Smooth muscle cell (in vitro differentiated cells): ENCODE measurements at regions not wholly inside any gene's neighbourhood (a gene's known extent, or its start where the extent isn't known, plus 50 kb on each side); places are given as distances from the start of the nearest gene placed in this dataset.

Source experiments
- DNase-seq: peaks from one replicate; lab custom pipeline; 2025; ENCODE audit not compliant: unreplicated experiment; lab: John Stamatoyannopoulos, UW
- H2AFZ ChIP-seq: fragments of 200-600 bp; sonication (generic); 2 replicates; pipeline ENCODE4 v1.6.0; 2016; ENCODE audit warnings: antibody characterized with exemption, low read depth, mild to moderate bottlenecking
- H3F3A ChIP-seq: fragments of 200-600 bp; sonication (generic); 2 replicates; pipeline ENCODE4 v1.6.0; 2017; ENCODE audit warnings: antibody characterized with exemption, low read depth
- H3K27ac ChIP-seq: fragments of 200-600 bp; sonication (generic); 2 replicates; pipeline ENCODE4 v1.5.1; 2016; ENCODE audit warnings: low read depth, mild to moderate bottlenecking
- H3K27me3 ChIP-seq: fragments of 200-600 bp; sonication (generic); 2 replicates; pipeline ENCODE4 v1.6.1; 2016; ENCODE audit warnings: low read depth, mild to moderate bottlenecking
- H3K36me3 ChIP-seq: fragments of 200-600 bp; sonication (generic); 2 replicates; pipeline ENCODE4 v1.5.1; 2016; ENCODE audit warnings: low read depth
- H3K4me1 ChIP-seq: fragments of 200-600 bp; sonication (generic); 2 replicates; pipeline ENCODE4 v1.5.1; 2016; ENCODE audit warnings: low read depth
- H3K4me2 ChIP-seq: fragments of 200-600 bp; sonication (generic); 2 replicates; pipeline ENCODE4 v1.6.0; 2016; ENCODE audit warnings: mild to moderate bottlenecking
- H3K4me3 ChIP-seq: fragments of 200-600 bp; sonication (generic); 2 replicates; pipeline ENCODE4 v1.5.1; 2016; ENCODE audit warnings: mild to moderate bottlenecking
- H3K79me2 ChIP-seq: fragments of 200-600 bp; sonication (generic); 2 replicates; pipeline ENCODE4 v1.6.0; 2016; ENCODE audit warnings: low read depth, mild to moderate bottlenecking
- H3K9ac ChIP-seq: fragments of 200-600 bp; sonication (generic); 2 replicates; pipeline ENCODE4 v1.6.0; 2016; ENCODE audit warnings: low read depth
- H3K9me3 ChIP-seq: fragments of 200-600 bp; sonication (generic); replicated peaks from 2 replicates; pipeline ENCODE4 v1.5.1; 2016; ENCODE audit warnings: low read depth
- H4K20me1 ChIP-seq: fragments of 200-600 bp; sonication (generic); 2 replicates; pipeline ENCODE4 v1.6.0; 2016; ENCODE audit warnings: low read depth
- CTCF ChIP-seq: fragments of 200-600 bp; sonication (generic); IDR thresholded peaks from 2 replicates; pipeline ENCODE4 v1.5.1; 2017; ENCODE audit warnings: borderline replicate concordance, mild to moderate bottlenecking, antibody characterized with exemption; ENCODE audit not compliant: insufficient read depth, poor library complexity, severe bottlenecking
- WGBS: methylation state at CpG from one replicate; pipeline ENCODE4 v1.1.7; 2016; ENCODE audit warnings: low lambda C conversion rate; 5-methylcytosine and 5-hydroxymethylcytosine counted together

GRCh38 chr18:45512363-45512953, 102.8 kb upstream of the SLC14A2 start:
- Histone ChIP-seq H3K4me2 (no peak overlapping the region), H3K9me3 (no peaks in the 10 kb centered on the region), H3F3A (peaks cover under 1% of the 10 kb centered on the region), H3K36me3 (no peaks in the 10 kb centered on the region), H3K4me3 (no peak overlapping the region), H3K27me3 (no peaks in the 10 kb centered on the region), H3K27ac (no peak overlapping the region), H2AFZ (no peak overlapping the region), H3K79me2 (no peaks in the 10 kb centered on the region), H3K9ac (no peak overlapping the region), H3K4me1 (peaks cover 5% of the 10 kb centered on the region), H4K20me1 (no peaks in the 10 kb centered on the region)
- TF ChIP-seq CTCF: no peak
- no peak for DNase-seq
- WGBS: 75% methylated on average over 5 of the region's 5 CpGs

GRCh38 chr18:45517181-45517741, 98.0 kb upstream of the SLC14A2 start:
- H3K27ac ChIP-seq: peak overlapping the region; percentile 45

GRCh38 chr18:45518311-45519155, 96.7 kb upstream of the SLC14A2 start:
- no peaks in the 10 kb centered on the region for H3K79me2 ChIP-seq
- no peaks in the 10 kb centered on the region for H4K20me1 ChIP-seq
- H3K27ac ChIP-seq: no peak overlapping the region
- H3K27me3 ChIP-seq: no peaks in the 10 kb centered on the region
- no peak overlapping the region for H3K4me2 ChIP-seq
- no peaks in the 10 kb centered on the region for H3K9me3 ChIP-seq
- no peak overlapping the region for H3K9ac ChIP-seq
- H3K4me1 ChIP-seq: peaks cover 5% of the 10 kb centered on the region
- no peak overlapping the region for H3K4me3 ChIP-seq
- peaks cover 11% of the 10 kb centered on the region for H3F3A ChIP-seq
- TF ChIP-seq CTCF: no peak
- H3K36me3 ChIP-seq: no peaks in the 10 kb centered on the region
- peak overlapping the region; percentile 3 for H2AFZ ChIP-seq
- 24% methylated on average over 3 of the region's 3 CpGs for WGBS
- DNase-seq: no peak

More at GRCh38 chr18:45517181-45517741, 98.0 kb upstream of the SLC14A2 start:
- no peak for TF ChIP-seq CTCF
- peak overlapping the region; percentile 68 for H3K4me2 ChIP-seq
- H3K36me3 ChIP-seq: no peaks in the 10 kb centered on the region
- H3F3A ChIP-seq: peaks cover 11% of the 10 kb centered on the region
- no peak for DNase-seq
- H3K9me3 ChIP-seq: no peaks in the 10 kb centered on the region
- no peaks in the 10 kb centered on the region for H3K27me3 ChIP-seq
- H3K79me2 ChIP-seq: no peaks in the 10 kb centered on the region
- no peaks in the 10 kb centered on the region for H4K20me1 ChIP-seq
- WGBS: 29% methylated on average over 11 of the region's 11 CpGs
- no peak overlapping the region for H3K9ac ChIP-seq
- H3K4me1 ChIP-seq: peaks cover 5% of the 10 kb centered on the region
- peak overlapping the region; percentile 32 for H2AFZ ChIP-seq
- no peak overlapping the region for H3K4me3 ChIP-seq
